ENCODE measurements at regions not wholly inside any gene's neighbourhood (a gene's known extent, or its start where the extent isn't known, plus 50 kb on each side); places are given as distances from the start of the nearest gene placed in this dataset.

DNA sequence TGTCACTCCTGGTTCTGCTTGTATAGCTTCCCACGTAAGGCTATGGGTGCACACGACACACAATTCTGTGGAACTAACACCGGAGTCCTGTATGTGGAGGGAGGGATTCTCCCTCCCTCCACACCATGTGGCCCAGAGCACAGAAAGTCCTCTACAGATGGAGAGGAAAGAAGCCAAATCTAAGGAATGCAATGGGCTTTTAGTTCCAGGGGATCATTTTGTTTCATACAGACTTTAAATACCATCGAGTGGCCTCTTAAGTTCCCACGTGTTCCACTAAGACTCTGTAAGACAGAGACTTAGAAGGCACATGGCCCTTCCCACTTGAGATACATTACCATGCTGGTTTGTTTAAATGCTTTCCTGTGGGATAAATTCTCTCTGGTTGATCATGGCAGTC, 156.0 kb downstream of the TGFB2 start:
- H3K79me2 ChIP-seq (ENCODE audit: control insufficient read depth, insufficient read depth, low read length), result no peaks in the 10 kb centered on the region
- H3K27ac ChIP-seq (ENCODE audit: insufficient read depth, low read length), result no peak overlapping the region
- H3K4me3 ChIP-seq (replicated peaks in 1 of 4; ENCODE audit: control extremely low read depth in 1 of 4, insufficient read depth in 1 of 4, low read depth in 3 of 4, low read length in 4 of 4), result no peak overlapping the region
- H3K27me3 ChIP-seq (ENCODE audit: control insufficient read depth, insufficient read depth, low read length), result no peaks in the 10 kb centered on the region
- H3K4me1 ChIP-seq (ENCODE audit: control insufficient read depth, extremely low read depth, insufficient read depth, low read length), result peaks cover 14% of the 10 kb centered on the region
- no peaks in the 10 kb centered on the region for H4K20me1 ChIP-seq (ENCODE audit: control insufficient read depth, extremely low read depth, insufficient read depth, low read length)
- H3K9me3 ChIP-seq (ENCODE audit: control insufficient read depth, insufficient read depth, low read depth, low read length), result no peaks in the 10 kb centered on the region
- no peak for TF ChIP-seq EZH2 (IDR thresholded peaks at IDR 0.05; ENCODE audit: low read length, missing control alignments)
- peak in 1 of 2 donors; percentile 36 for DNase-seq (ENCODE audit: low read depth in 2 of 2)
- H2AFZ ChIP-seq (ENCODE audit: low read length), result no peak overlapping the region
- H3K9ac ChIP-seq (ENCODE audit: insufficient read depth, low read length), result no peak overlapping the region
- no peak overlapping the region for H3K4me2 ChIP-seq (ENCODE audit: extremely low read depth, insufficient read depth, low read length)
- no peaks in the 10 kb centered on the region for H3K36me3 ChIP-seq (ENCODE audit: control insufficient read depth, insufficient read depth, low read length)

DNA sequence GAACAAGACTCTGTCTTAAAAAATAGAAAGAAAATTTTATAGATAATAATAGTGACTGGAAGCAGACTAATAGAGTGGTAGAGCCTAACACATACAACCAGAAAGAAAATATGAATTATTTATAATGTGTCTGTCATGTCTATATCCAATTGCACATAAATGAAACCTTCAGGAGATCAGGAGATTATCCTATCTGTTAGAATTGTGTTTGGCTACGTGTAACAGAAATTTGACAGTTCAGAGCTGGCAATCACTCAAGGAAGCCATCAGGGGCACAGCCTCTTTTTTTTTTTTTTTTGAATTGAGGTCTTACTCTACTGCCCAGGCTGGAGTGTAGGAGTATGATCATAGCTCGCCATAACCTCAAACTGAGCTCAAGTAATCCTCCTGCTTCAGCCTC, 157.2 kb downstream of the TGFB2 start:
- TF ChIP-seq, protein P1, sequence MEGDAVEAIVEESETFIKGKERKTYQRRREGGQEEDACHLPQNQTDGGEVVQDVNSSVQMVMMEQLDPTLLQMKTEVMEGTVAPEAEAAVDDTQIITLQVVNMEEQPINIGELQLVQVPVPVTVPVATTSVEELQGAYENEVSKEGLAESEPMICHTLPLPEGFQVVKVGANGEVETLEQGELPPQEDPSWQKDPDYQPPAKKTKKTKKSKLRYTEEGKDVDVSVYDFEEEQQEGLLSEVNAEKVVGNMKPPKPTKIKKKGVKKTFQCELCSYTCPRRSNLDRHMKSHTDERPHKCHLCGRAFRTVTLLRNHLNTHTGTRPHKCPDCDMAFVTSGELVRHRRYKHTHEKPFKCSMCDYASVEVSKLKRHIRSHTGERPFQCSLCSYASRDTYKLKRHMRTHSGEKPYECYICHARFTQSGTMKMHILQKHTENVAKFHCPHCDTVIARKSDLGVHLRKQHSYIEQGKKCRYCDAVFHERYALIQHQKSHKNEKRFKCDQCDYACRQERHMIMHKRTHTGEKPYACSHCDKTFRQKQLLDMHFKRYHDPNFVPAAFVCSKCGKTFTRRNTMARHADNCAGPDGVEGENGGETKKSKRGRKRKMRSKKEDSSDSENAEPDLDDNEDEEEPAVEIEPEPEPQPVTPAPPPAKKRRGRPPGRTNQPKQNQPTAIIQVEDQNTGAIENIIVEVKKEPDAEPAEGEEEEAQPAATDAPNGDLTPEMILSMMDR (conservative IDR thresholded peaks at IDR 0.05 in 1 of 2, IDR thresholded peaks at IDR 0.05 in 1 of 2; ENCODE audit: low read depth in 1 of 2, low read length in 2 of 2), result no peak
- TF ChIP-seq EZH2 (IDR thresholded peaks at IDR 0.05; ENCODE audit: low read length, missing control alignments), result no peak
- Histone ChIP-seq H3K4me3 (replicated peaks in 1 of 4; ENCODE audit: control extremely low read depth in 1 of 4, insufficient read depth in 1 of 4, low read depth in 3 of 4, low read length in 4 of 4) (no peak overlapping the region), H3K27ac (ENCODE audit: insufficient read depth, low read length) (no peak overlapping the region), H3K9ac (ENCODE audit: insufficient read depth, low read length) (no peak overlapping the region), H3K27me3 (ENCODE audit: control insufficient read depth, insufficient read depth, low read length) (no peaks in the 10 kb centered on the region), H3K9me3 (ENCODE audit: control insufficient read depth, insufficient read depth, low read depth, low read length) (no peaks in the 10 kb centered on the region), H3K4me1 (ENCODE audit: control insufficient read depth, extremely low read depth, insufficient read depth, low read length) (peaks cover 11% of the 10 kb centered on the region), H3K4me2 (ENCODE audit: extremely low read depth, insufficient read depth, low read length) (no peak overlapping the region), H3K36me3 (ENCODE audit: control insufficient read depth, insufficient read depth, low read length) (no peaks in the 10 kb centered on the region), H2AFZ (ENCODE audit: low read length) (no peak overlapping the region), H3K79me2 (ENCODE audit: control insufficient read depth, insufficient read depth, low read length) (no peaks in the 10 kb centered on the region), H4K20me1 (ENCODE audit: control insufficient read depth, extremely low read depth, insufficient read depth, low read length) (no peaks in the 10 kb centered on the region)
- no peak for DNase-seq (ENCODE audit: low read depth in 2 of 2)

- no peaks in the 10 kb centered on the region for H3K27me3 ChIP-seq (ENCODE audit: control insufficient read depth, insufficient read depth, low read length)
- DNase-seq (ENCODE audit: low read depth in 2 of 2), result no peak
- no peaks in the 10 kb centered on the region for H4K20me1 ChIP-seq (ENCODE audit: control insufficient read depth, extremely low read depth, insufficient read depth, low read length)
- H3K4me2 ChIP-seq (ENCODE audit: extremely low read depth, insufficient read depth, low read length), result no peak overlapping the region
- no peaks in the 10 kb centered on the region for H3K79me2 ChIP-seq (ENCODE audit: control insufficient read depth, insufficient read depth, low read length)
- no peak overlapping the region for H3K27ac ChIP-seq (ENCODE audit: insufficient read depth, low read length)
- H3K4me3 ChIP-seq (replicated peaks in 1 of 4; ENCODE audit: control extremely low read depth in 1 of 4, insufficient read depth in 1 of 4, low read depth in 3 of 4, low read length in 4 of 4), result no peak overlapping the region
- no peaks in the 10 kb centered on the region for H3K9me3 ChIP-seq (ENCODE audit: control insufficient read depth, insufficient read depth, low read depth, low read length)
- H2AFZ ChIP-seq (ENCODE audit: low read length), result no peak overlapping the region
- H3K36me3 ChIP-seq (ENCODE audit: control insufficient read depth, insufficient read depth, low read length), result no peaks in the 10 kb centered on the region
- no peak overlapping the region for H3K9ac ChIP-seq (ENCODE audit: insufficient read depth, low read length)
- H3K4me1 ChIP-seq (ENCODE audit: control insufficient read depth, extremely low read depth, insufficient read depth, low read length), result peaks cover 4% of the 10 kb centered on the region
- TF ChIP-seq, protein P1 (conservative IDR thresholded peaks at IDR 0.05 in 1 of 2, IDR thresholded peaks at IDR 0.05 in 1 of 2; ENCODE audit: low read depth in 1 of 2, low read length in 2 of 2), result no peak
- TF ChIP-seq EZH2 (IDR thresholded peaks at IDR 0.05; ENCODE audit: low read length, missing control alignments), result no peak
Measured at GRCh38 chr1:218503102-218503501, 158.0 kb downstream of the TGFB2 start.
